CD4-positive, alpha-beta T cell (primary cell): ENCODE measurements at regions not wholly inside any gene's neighbourhood (a gene's known extent, or its start where the extent isn't known, plus 50 kb on each side); places are given as distances from the start of the nearest gene placed in this dataset.

ENCODE experiments used
- ATAC-seq: fragments of 200-7000 bp; cut with Tn5 transposase; one replicate; pipeline ENCODE4 v1.10.0; 2022; ENCODE audit warnings: mild to moderate bottlenecking; ENCODE audit not compliant: poor library complexity
- CTCF ChIA-PET: fragments of 350-600 bp; sonication (Branson Sonifier 250); formaldehyde crosslinking; loops from one replicate; lab custom pipeline; 2021; ENCODE audit warnings: antibody characterized with exemption, inconsistent platforms; lab: Charles Lee
- POLR2A ChIA-PET: fragments of 350-600 bp; sonication (Branson Sonifier 250); formaldehyde crosslinking; loops from one replicate; lab custom pipeline; 2021; ENCODE audit warnings: antibody characterized with exemption, inconsistent platforms; lab: Charles Lee
- DNase-seq, 14 experiments: peaks; one replicate each; pipeline ENCODE4 v3.0.0-alpha.2; 2013 to 2020; ENCODE audit warnings: mixed read lengths in 2 of 14
- H3K27ac ChIP-seq, 2 donors: one replicate each; pipeline versions ENCODE4 v1.5.1 to v1.7.0; 2013; ENCODE audit warnings: low read length in 2 of 2, low read depth in 1 of 2, mild to moderate bottlenecking in 1 of 2
- H3K27me3 ChIP-seq, 2 experiments: 1 replicate in 1 of 2; 2 replicates in 1 of 2; pipeline versions ENCODE4 v1.6.1 to v1.7.0; 2013; ENCODE audit warnings: low read length in 2 of 2, control low read depth in 1 of 2, mild to moderate bottlenecking in 1 of 2, moderate library complexity in 1 of 2; ENCODE audit not compliant: insufficient read depth in 2 of 2, control insufficient read depth in 1 of 2
- H3K36me3 ChIP-seq: one replicate; pipeline ENCODE4 v1.6.1; 2013; ENCODE audit warnings: low read length, control low read depth; ENCODE audit not compliant: insufficient read depth
- H3K4me1 ChIP-seq: one replicate; pipeline ENCODE4 v1.6.1; 2013; ENCODE audit warnings: low read length, control low read depth; ENCODE audit not compliant: insufficient read depth
- H3K4me3 ChIP-seq: one replicate; pipeline ENCODE4 v1.5.1; 2013; ENCODE audit warnings: mild to moderate bottlenecking, low read length, moderate library complexity
- H3K9me3 ChIP-seq, 2 experiments: 1 replicate in 1 of 2; 2 replicates in 1 of 2; pipeline versions ENCODE4 v1.6.1 to v1.7.0; 2013; ENCODE audit warnings: low read length in 2 of 2, mild to moderate bottlenecking in 2 of 2, control low read depth in 1 of 2, moderate library complexity in 1 of 2; ENCODE audit not compliant: control insufficient read depth in 1 of 2, insufficient read depth in 1 of 2
- H3K27ac Mint-ChIP-seq: one replicate; pipeline ENCODE4 v1.8.0; 2020; ENCODE audit warnings: mixed read lengths
- H3K27me3 Mint-ChIP-seq: one replicate; pipeline ENCODE4 v1.8.0; 2021; ENCODE audit warnings: mixed read lengths
- H3K36me3 Mint-ChIP-seq: one replicate; pipeline ENCODE4 v1.8.0; 2021; ENCODE audit warnings: low read depth, mixed read lengths
- H3K4me1 Mint-ChIP-seq: one replicate; pipeline ENCODE4 v1.8.0; 2021; ENCODE audit warnings: low read depth, mixed read lengths
- H3K4me3 Mint-ChIP-seq: one replicate; pipeline ENCODE4 v1.8.0; 2020; ENCODE audit warnings: mild to moderate bottlenecking, mixed read lengths
- H3K9me3 Mint-ChIP-seq: one replicate; pipeline ENCODE4 v1.8.0; 2020; ENCODE audit warnings: mixed read lengths
- CTCF ChIP-seq: fragments of 200-600 bp; IDR thresholded peaks from one replicate; pipeline ENCODE4 v1.8.0; 2022; ENCODE audit warnings: antibody characterized with exemption, mild to moderate bottlenecking
- intact Hi-C, 2 experiments: fragments of 100-400 bp; cut with DNase I in 1 of 2; cut with micrococcal nuclease in 1 of 2; formaldehyde crosslinking; loops; one replicate each; pipeline versions ENCODE4 v1.15.1 to v1.9.0; 2023 to 2025; cut with DNase I, micrococcal nuclease

GRCh38 chr5:3307982-3308621 is 287.5 kb upstream of the IRX1 start:
- Histone ChIP-seq H3K27ac (no peak overlapping the region), H3K4me3 (no peak overlapping the region), H3K9me3 (peaks cover 0 to 62% of the 10 kb centered on the region in 2 experiments), H3K27me3 (no peaks in the 10 kb centered on the region), H3K36me3 (no peaks in the 10 kb centered on the region), H3K4me1 (no peaks in the 10 kb centered on the region)
- intact Hi-C loops, result no loop called here
- no peak for TF ChIP-seq CTCF
- ChIA-PET POLR2A (no interaction called here), CTCF (no interaction called here)
- H3K27me3 Mint-ChIP-seq, result no peaks in the 10 kb centered on the region
- no peak for ATAC-seq
- H3K36me3 Mint-ChIP-seq, result no peaks in the 10 kb centered on the region
- no peak overlapping the region for H3K27ac Mint-ChIP-seq
- H3K9me3 Mint-ChIP-seq, result peaks cover 6% of the 10 kb centered on the region
- H3K4me3 Mint-ChIP-seq, result no peak overlapping the region
- no peaks in the 10 kb centered on the region for H3K4me1 Mint-ChIP-seq
- no peak for DNase-seq

GRCh38 chr5:3305432-3305831 is 290.2 kb upstream of the IRX1 start:
- no peak for TF ChIP-seq CTCF
- H3K9me3 ChIP-seq, result peaks cover 0 to 59% of the 10 kb centered on the region in 2 experiments
- intact Hi-C loops, result no loop called here
- DNase-seq (no peak), ATAC-seq (no peak)
- CTCF ChIA-PET, result no interaction called here
- H3K4me1 Mint-ChIP-seq, result no peaks in the 10 kb centered on the region
- H3K36me3 Mint-ChIP-seq, result no peaks in the 10 kb centered on the region
- H3K27me3 Mint-ChIP-seq, result no peaks in the 10 kb centered on the region
- no peak overlapping the region for H3K4me3 ChIP-seq
- H3K9me3 Mint-ChIP-seq, result peaks cover 3% of the 10 kb centered on the region
- H3K27me3 ChIP-seq, result no peaks in the 10 kb centered on the region
- no peaks in the 10 kb centered on the region for H3K36me3 ChIP-seq
- no peak overlapping the region for H3K27ac Mint-ChIP-seq
- no peaks in the 10 kb centered on the region for H3K4me1 ChIP-seq
- POLR2A ChIA-PET, result no interaction called here
- no peak overlapping the region for H3K4me3 Mint-ChIP-seq
- H3K27ac ChIP-seq, result no peak overlapping the region

GRCh38 chr5:3304346-3304745 is 291.3 kb upstream of the IRX1 start:
- no peak overlapping the region for H3K27ac Mint-ChIP-seq
- Histone ChIP-seq H3K27me3 (no peaks in the 10 kb centered on the region), H3K9me3 (peaks cover 0 to 56% of the 10 kb centered on the region in 2 experiments), H3K4me3 (no peak overlapping the region), H3K36me3 (no peaks in the 10 kb centered on the region), H3K27ac (no peak overlapping the region), H3K4me1 (no peaks in the 10 kb centered on the region)
- ChIA-PET POLR2A (no interaction called here), CTCF (no interaction called here)
- H3K4me1 Mint-ChIP-seq, result no peaks in the 10 kb centered on the region
- no peak overlapping the region for H3K4me3 Mint-ChIP-seq
- ATAC-seq (no peak), DNase-seq (no peak)
- intact Hi-C loops, result no loop called here
- no peaks in the 10 kb centered on the region for H3K36me3 Mint-ChIP-seq
- TF ChIP-seq CTCF, result no peak
- peaks cover 3% of the 10 kb centered on the region for H3K9me3 Mint-ChIP-seq
- H3K27me3 Mint-ChIP-seq, result no peaks in the 10 kb centered on the region
